Esophagus muscularis mucosa (tissue), 4 donors: ENCODE measurements at regions not wholly inside any gene's neighbourhood (a gene's known extent, or its start where the extent isn't known, plus 50 kb on each side); places are given as distances from the start of the nearest gene placed in this dataset.

Source experiments
- DNase-seq: peaks from one replicate; pipeline ENCODE4 v3.0.0-alpha.2; 2017; ENCODE audit errors: extremely low spot score
- H3K27ac ChIP-seq, 4 donors: fragments of 200-600 bp; sonication (generic); replicated peaks in 1 of 4; 1 replicate in 3 of 4; 2 replicates in 1 of 4; pipeline ENCODE4 v1.5.1; 2016 to 2019; ENCODE audit warnings: mild to moderate bottlenecking in 1 of 4
- H3K27me3 ChIP-seq, 4 donors: fragments of 200-600 bp; sonication (generic); one replicate each; pipeline versions ENCODE4 v1.5.1 to v1.6.0; 2016 to 2019
- H3K36me3 ChIP-seq, 4 donors: fragments of 200-600 bp; sonication (generic); one replicate each; pipeline ENCODE4 v1.5.1; 2016 to 2019
- H3K4me1 ChIP-seq, 4 donors: fragments of 200-600 bp; sonication (generic); one replicate each; pipeline ENCODE4 v1.5.1; 2016 to 2019
- H3K4me3 ChIP-seq, 4 donors: fragments of 200-600 bp; sonication (generic); 1 replicate in 2 of 4; 2 replicates in 2 of 4; pipeline ENCODE4 v1.5.1; 2016 to 2019; ENCODE audit warnings: mild to moderate bottlenecking in 4 of 4, moderate library complexity in 1 of 4
- H3K9me3 ChIP-seq, 4 donors: fragments of 200-600 bp; sonication (generic); 1 replicate in 3 of 4; 2 replicates in 1 of 4; pipeline ENCODE4 v1.5.1; 2016 to 2019
- CTCF ChIP-seq, 3 experiments: fragments of 200-600 bp in 2 of 3; fragments of 450-650 bp in 1 of 3; sonication (generic) in 2 of 3; IDR thresholded peaks; one replicate each; pipeline ENCODE4 v1.5.1; 2017 to 2019; ENCODE audit warnings: antibody characterized with exemption in 3 of 3, mild to moderate bottlenecking in 2 of 3, moderate library complexity in 1 of 3
- EP300 ChIP-seq: sonication (generic); formaldehyde crosslinking; IDR thresholded peaks from one replicate; pipeline ENCODE4 v1.6.1; 2017; ENCODE audit warnings: antibody characterized with exemption
- POLR2A ChIP-seq: fragments of 450-650 bp; IDR thresholded peaks from one replicate; pipeline ENCODE4 v1.6.1; 2017; ENCODE audit warnings: antibody characterized with exemption, moderate library complexity, mild to moderate bottlenecking, low read depth
- POLR2AphosphoS5 ChIP-seq, 2 donors: sonication (generic); formaldehyde crosslinking; IDR thresholded peaks; one replicate each; pipeline ENCODE4 v1.6.1; 2017; ENCODE audit warnings: antibody characterized with exemption in 2 of 2
- WGBS: methylation state at CpG from one replicate; pipeline ENCODE4 v1.1.5; 2018; 5-methylcytosine and 5-hydroxymethylcytosine counted together
- intact Hi-C: fragments of 100-400 bp; cut with DNase I; formaldehyde crosslinking; loops from one replicate; pipeline ENCODE4 v1.15.1; 2023

GRCh38 chr5:173512637-173513435, 103.6 kb downstream of the BOD1 start:
- 70% methylated on average over 5 of the region's 5 CpGs for WGBS

GRCh38 chr5:173509060-173509459, 107.4 kb downstream of the BOD1 start:
- Histone ChIP-seq H3K27me3 (no peaks in the 10 kb centered on the region), H3K4me1 (no peaks in the 10 kb centered on the region), H3K36me3 (no peaks in the 10 kb centered on the region), H3K4me3 (no peak overlapping the region), H3K9me3 (peaks cover 0 to 9% (median 7%) of the 10 kb centered on the region in 4 donors), H3K27ac (no peak overlapping the region)
- intact Hi-C loops, result no loop called here
- DNase-seq, result no peak
- no peak for TF ChIP-seq CTCF (IDR thresholded peaks at IDR 0.05)
- 83% methylated on average over 3 of the region's 3 CpGs for WGBS

More at GRCh38 chr5:173512637-173513435, 103.6 kb downstream of the BOD1 start:
- H3K4me3 ChIP-seq, result no peak overlapping the region
- H3K9me3 ChIP-seq, result no peaks in the 10 kb centered on the region
- intact Hi-C loops, result no loop called here
- H3K4me1 ChIP-seq, result no peaks in the 10 kb centered on the region
- no peaks in the 10 kb centered on the region for H3K27me3 ChIP-seq
- DNase-seq, result peak; percentile 68
- TF ChIP-seq CTCF (IDR thresholded peaks at IDR 0.05) (no peak), POLR2A (no peak), EP300 (no peak), POLR2AphosphoS5 (IDR thresholded peaks at IDR 0.05) (no peak)
- no peak overlapping the region for H3K27ac ChIP-seq
- H3K36me3 ChIP-seq, result no peaks in the 10 kb centered on the region

- peak; percentile 77 for DNase-seq
- Histone ChIP-seq H3K4me1 (peaks cover 0 to 4% (median 2%) of the 10 kb centered on the region in 4 donors), H3K9me3 (peaks cover 0 to 9% (median 7%) of the 10 kb centered on the region in 4 donors), H3K27ac (no peak overlapping the region), H3K4me3 (no peak overlapping the region), H3K27me3 (no peaks in the 10 kb centered on the region), H3K36me3 (no peaks in the 10 kb centered on the region)
- TF ChIP-seq POLR2A (no peak), POLR2AphosphoS5 (IDR thresholded peaks at IDR 0.05) (no peak), CTCF (IDR thresholded peaks at IDR 0.05) (no peak), EP300 (no peak)
- WGBS, result 88% methylated on average over 5 of the region's 5 CpGs
- intact Hi-C loops, result no loop called here
Observed at GRCh38 chr5:173507171-173507570, 109.3 kb downstream of the BOD1 start.

- peaks cover 0 to 9% (median 7%) of the 10 kb centered on the region in 4 donors for H3K9me3 ChIP-seq
- intact Hi-C loops, result no loop called here
- peak; percentile 66 for DNase-seq
- no peaks in the 10 kb centered on the region for H3K27me3 ChIP-seq
- TF ChIP-seq POLR2AphosphoS5 (IDR thresholded peaks at IDR 0.05), result no peak
- TF ChIP-seq CTCF (IDR thresholded peaks at IDR 0.05), result no peak
- TF ChIP-seq EP300, result no peak
- no peak for TF ChIP-seq POLR2A
- 95% methylated on average over 3 of the region's 3 CpGs for WGBS
- no peak overlapping the region for H3K4me3 ChIP-seq
- H3K4me1 ChIP-seq, result peaks cover 0 to 19% (median 15%) of the 10 kb centered on the region in 4 donors
- H3K27ac ChIP-seq, result no peak overlapping the region
- H3K36me3 ChIP-seq, result no peaks in the 10 kb centered on the region
Observed at GRCh38 chr5:173505634-173506033, 110.8 kb downstream of the BOD1 start.
